ENCODE measurements at regions not wholly inside any gene's neighbourhood (a gene's known extent, or its start where the extent isn't known, plus 50 kb on each side); places are given as distances from the start of the nearest gene placed in this dataset.

DNA sequence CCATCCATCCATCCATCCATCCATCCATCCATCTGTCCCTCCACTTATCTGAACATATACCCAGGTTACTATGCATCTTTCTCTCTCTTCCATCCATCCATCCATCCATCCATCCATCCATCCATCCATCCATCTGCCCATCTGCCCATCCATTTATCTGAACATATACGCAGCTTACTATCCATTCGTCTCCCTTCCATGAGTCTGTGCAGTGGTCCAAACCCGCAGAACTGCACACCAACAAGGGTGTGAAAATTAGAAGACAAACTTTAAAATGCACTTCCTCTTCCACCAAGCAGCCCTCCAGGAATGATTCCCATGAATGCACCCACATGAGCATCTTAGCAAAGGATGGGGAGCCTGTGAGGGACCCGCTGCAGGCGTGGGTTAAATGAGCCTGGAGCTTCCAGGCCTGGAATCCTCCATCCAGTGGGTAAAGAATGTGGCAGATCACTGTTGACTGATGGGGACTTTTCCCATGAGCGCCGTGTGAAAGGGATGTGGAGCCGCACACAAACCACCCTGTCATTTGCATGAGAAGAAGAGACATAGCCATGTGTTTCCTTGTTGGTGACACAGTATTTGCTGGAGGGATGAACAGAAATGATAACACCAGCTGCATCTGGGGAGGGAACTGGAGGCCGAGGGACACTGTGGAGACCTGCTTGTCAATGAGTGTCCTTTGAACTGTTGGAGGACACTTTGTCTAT lies 376.6 kb downstream of the ADGRD1 start:
- Histone ChIP-seq H3K27ac (no peak overlapping the region), H3K9me3 (no peaks in the 10 kb centered on the region), H3K36me3 (no peaks in the 10 kb centered on the region), H3K4me3 (no peak overlapping the region), H3K27me3 (no peaks in the 10 kb centered on the region), H3K4me1 (no peaks in the 10 kb centered on the region)
- no peak for TF ChIP-seq POLR2A (IDR thresholded peaks at IDR 0.05)
- TF ChIP-seq, protein P1, sequence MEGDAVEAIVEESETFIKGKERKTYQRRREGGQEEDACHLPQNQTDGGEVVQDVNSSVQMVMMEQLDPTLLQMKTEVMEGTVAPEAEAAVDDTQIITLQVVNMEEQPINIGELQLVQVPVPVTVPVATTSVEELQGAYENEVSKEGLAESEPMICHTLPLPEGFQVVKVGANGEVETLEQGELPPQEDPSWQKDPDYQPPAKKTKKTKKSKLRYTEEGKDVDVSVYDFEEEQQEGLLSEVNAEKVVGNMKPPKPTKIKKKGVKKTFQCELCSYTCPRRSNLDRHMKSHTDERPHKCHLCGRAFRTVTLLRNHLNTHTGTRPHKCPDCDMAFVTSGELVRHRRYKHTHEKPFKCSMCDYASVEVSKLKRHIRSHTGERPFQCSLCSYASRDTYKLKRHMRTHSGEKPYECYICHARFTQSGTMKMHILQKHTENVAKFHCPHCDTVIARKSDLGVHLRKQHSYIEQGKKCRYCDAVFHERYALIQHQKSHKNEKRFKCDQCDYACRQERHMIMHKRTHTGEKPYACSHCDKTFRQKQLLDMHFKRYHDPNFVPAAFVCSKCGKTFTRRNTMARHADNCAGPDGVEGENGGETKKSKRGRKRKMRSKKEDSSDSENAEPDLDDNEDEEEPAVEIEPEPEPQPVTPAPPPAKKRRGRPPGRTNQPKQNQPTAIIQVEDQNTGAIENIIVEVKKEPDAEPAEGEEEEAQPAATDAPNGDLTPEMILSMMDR (IDR thresholded peaks at IDR 0.05) = no peak
- DNase-seq = no peak

DNA sequence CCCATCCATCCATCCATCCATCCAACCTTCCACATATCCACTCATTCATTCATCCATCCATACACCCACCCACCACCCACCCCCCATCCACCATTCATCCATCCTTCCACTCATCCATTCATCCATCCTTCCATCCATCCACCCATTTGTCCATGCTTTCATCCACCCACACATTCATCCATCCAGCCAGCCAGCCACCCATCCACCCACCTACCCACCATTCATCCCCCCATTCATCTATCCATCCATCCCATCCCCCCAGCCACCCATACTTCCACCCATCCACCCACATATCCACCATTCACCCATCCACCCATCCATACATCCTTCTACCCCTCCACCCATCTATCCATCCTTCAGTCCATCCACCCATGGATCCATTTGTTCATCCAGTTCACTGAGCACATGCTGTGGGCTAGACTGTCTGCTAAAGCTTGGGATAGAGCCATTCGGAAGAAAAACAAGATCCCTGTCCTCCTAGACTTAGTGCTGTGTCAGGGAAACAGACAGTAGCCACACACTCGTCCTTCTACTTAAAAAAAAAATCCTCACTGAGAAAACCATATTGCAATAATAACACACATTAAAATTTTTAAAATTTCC lies 377.5 kb downstream of the ADGRD1 start:
- no peaks in the 10 kb centered on the region for H3K9me3 ChIP-seq
- no peaks in the 10 kb centered on the region for H3K4me1 ChIP-seq
- TF ChIP-seq, protein P1 (IDR thresholded peaks at IDR 0.05) = no peak
- no peak for TF ChIP-seq POLR2A (IDR thresholded peaks at IDR 0.05)
- no peaks in the 10 kb centered on the region for H3K27me3 ChIP-seq
- DNase-seq = no peak
- no peak overlapping the region for H3K27ac ChIP-seq
- H3K4me3 ChIP-seq = no peak overlapping the region
- no peaks in the 10 kb centered on the region for H3K36me3 ChIP-seq

DNA sequence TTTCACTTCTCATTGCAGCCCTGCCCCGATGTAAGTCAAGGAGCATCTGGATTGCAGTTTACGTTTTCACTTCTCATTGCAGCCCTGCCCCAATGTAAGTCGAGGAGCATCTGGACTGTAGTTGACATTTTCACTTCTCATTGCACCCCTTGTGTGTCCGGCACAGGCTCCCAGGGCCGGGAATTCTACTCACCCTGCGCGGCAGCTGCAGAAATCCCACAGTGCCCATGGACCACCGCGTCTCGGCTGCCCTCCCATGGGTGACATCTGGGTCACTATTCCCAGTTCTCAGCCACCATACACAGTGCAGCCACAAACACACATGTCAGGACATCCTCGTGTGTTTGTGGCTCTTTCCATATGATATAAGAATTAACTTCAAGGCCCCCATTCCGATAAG lies 378.5 kb downstream of the ADGRD1 start:
- no peak overlapping the region for H3K4me3 ChIP-seq
- TF ChIP-seq, protein P1 (IDR thresholded peaks at IDR 0.05) = no peak
- no peak for TF ChIP-seq POLR2A (IDR thresholded peaks at IDR 0.05)

DNA sequence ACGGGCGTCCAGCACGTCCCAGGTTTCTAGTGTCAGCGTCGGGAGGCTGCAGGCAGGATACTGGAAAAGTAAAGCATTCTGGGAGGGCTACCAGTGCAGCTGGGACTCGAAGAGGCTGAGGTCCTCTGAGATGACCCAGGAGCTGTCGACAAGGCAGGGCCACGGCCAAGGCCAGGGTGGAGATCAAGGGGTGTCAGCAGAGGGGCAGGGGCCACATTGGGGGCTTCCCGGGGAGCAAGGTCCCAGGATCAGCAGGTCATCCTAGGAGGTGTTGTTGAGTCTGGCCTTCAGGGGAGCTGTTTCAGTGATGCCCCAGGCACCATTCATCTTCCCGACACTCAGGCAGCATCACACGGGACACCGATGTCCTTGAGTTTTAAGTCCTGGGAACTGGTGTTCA lies 377.8 kb upstream of the SFSWAP start:
- DNase-seq = no peak
- TF ChIP-seq, protein P1 (IDR thresholded peaks at IDR 0.05) = no peak
- TF ChIP-seq POLR2A (IDR thresholded peaks at IDR 0.05) = no peak
- H3K4me1 ChIP-seq = no peaks in the 10 kb centered on the region
- H3K27ac ChIP-seq = no peak overlapping the region
- H3K9me3 ChIP-seq = no peaks in the 10 kb centered on the region
- no peak overlapping the region for H3K4me3 ChIP-seq
- no peaks in the 10 kb centered on the region for H3K36me3 ChIP-seq
- H3K27me3 ChIP-seq = no peaks in the 10 kb centered on the region

More for the DNA sequence above, 378.5 kb downstream of the ADGRD1 start:
- no peak overlapping the region for H3K27ac ChIP-seq
- no peaks in the 10 kb centered on the region for H3K9me3 ChIP-seq
- DNase-seq = no peak
- no peaks in the 10 kb centered on the region for H3K36me3 ChIP-seq
- H3K27me3 ChIP-seq = no peaks in the 10 kb centered on the region
- H3K4me1 ChIP-seq = no peaks in the 10 kb centered on the region

DNA sequence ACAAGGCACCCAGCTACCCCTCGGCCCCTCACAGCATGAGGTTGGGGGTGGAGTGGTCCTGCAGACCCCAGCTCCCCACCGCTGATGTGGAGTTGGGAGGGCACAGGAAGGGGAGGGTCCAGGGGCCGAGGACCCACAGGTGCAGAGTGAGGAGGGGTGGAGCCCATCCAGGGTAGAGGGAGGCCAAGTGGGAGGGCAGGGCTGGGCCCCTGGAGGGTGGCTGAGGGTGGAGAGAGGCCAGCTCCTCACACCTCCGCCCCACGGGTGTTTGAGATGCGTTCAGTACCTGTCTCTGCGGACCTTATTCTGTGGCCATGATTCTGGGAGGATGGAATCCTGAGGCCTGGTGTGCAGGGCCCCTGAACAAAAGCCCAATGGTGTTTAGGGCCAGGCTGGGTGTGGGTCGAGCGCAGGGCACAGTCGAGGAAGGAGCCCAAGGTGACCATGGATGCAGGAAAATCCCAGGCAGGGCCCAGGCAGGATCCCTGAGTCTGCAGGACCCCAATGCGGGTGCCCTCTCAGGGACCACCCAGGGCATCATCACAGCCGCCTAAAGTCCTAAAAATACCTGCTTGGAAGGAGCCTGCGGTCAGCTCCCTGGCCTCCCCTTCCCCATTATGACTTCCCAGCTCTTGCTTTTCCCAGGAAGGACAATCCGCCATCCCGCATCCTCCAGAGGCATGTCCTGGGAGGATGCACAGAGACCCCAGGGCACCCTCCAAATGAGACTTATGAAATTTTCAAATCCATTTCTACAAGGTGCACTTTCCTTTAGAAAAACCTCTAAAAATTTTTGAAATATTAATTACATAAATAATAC lies 377.1 kb upstream of the SFSWAP start:
- no peaks in the 10 kb centered on the region for H3K4me1 ChIP-seq
- H3K27ac ChIP-seq = no peak overlapping the region
- no peak overlapping the region for H3K4me3 ChIP-seq
- DNase-seq = no peak
- no peaks in the 10 kb centered on the region for H3K27me3 ChIP-seq
- no peaks in the 10 kb centered on the region for H3K36me3 ChIP-seq
- H3K9me3 ChIP-seq = no peaks in the 10 kb centered on the region
- TF ChIP-seq, protein P1 (IDR thresholded peaks at IDR 0.05) = no peak
- no peak for TF ChIP-seq POLR2A (IDR thresholded peaks at IDR 0.05)
